ENCODE measurements at regions not wholly inside any gene's neighbourhood (a gene's known extent, or its start where the extent isn't known, plus 50 kb on each side); places are given as distances from the start of the nearest gene placed in this dataset.

DNA sequence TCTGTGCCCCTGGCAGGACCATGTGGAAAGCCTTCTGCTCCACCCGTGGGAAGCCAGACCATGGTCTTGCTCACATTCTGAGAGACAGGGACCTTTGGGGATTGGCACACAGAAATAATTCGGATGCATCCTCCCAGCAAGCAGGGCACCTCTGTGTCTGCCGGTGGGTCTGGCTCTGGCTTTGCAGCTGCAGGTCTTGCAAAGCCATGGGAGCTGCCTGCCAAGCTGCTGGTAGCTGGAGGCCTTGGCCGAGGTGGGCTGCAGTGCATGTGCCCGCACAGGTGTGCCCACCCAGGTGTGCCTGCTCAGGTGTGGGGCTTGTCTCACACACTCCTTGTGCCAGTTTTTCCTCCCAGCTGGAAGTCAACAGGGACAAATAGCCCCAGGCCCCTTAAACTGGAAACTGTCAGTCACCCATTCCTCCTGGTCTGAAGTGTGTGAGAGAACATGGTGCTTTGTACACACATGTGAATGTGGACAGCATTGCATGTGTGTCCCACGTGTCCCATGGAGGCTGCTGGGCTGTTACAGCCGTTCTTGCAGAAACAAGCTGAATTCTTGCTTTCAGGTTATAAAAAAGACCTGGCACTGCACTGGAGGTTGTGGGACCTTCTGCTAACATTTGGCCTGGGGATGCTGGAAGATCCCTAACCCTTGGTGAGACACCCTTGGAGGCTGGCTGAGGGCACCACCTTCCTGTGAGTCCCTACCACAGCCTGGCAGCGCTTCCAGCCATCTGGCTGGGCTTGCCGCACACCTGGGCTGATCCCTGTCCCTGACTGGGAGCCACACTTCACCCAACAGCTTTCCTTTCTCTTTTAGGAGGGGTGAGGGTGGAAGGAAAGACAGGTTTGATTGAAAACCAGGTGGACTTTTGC lies 54.9 kb upstream of the SMOC2 start:
- no peaks in the 10 kb centered on the region for H3K9me3 Mint-ChIP-seq
- TF ChIP-seq, protein P1, sequence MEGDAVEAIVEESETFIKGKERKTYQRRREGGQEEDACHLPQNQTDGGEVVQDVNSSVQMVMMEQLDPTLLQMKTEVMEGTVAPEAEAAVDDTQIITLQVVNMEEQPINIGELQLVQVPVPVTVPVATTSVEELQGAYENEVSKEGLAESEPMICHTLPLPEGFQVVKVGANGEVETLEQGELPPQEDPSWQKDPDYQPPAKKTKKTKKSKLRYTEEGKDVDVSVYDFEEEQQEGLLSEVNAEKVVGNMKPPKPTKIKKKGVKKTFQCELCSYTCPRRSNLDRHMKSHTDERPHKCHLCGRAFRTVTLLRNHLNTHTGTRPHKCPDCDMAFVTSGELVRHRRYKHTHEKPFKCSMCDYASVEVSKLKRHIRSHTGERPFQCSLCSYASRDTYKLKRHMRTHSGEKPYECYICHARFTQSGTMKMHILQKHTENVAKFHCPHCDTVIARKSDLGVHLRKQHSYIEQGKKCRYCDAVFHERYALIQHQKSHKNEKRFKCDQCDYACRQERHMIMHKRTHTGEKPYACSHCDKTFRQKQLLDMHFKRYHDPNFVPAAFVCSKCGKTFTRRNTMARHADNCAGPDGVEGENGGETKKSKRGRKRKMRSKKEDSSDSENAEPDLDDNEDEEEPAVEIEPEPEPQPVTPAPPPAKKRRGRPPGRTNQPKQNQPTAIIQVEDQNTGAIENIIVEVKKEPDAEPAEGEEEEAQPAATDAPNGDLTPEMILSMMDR (IDR thresholded peaks at IDR 0.05; ENCODE audit: unreplicated experiment in 3 of 3), result no peak
- peaks cover 17% of the 10 kb centered on the region for H3K4me1 Mint-ChIP-seq
- H3K4me3 Mint-ChIP-seq, result no peak overlapping the region
- peaks cover 40% of the 10 kb centered on the region for H3K27me3 Mint-ChIP-seq (ENCODE audit: low read depth)
- H3K27ac Mint-ChIP-seq, result no peak overlapping the region
- no peaks in the 10 kb centered on the region for H3K36me3 Mint-ChIP-seq (ENCODE audit: low read depth)

DNA sequence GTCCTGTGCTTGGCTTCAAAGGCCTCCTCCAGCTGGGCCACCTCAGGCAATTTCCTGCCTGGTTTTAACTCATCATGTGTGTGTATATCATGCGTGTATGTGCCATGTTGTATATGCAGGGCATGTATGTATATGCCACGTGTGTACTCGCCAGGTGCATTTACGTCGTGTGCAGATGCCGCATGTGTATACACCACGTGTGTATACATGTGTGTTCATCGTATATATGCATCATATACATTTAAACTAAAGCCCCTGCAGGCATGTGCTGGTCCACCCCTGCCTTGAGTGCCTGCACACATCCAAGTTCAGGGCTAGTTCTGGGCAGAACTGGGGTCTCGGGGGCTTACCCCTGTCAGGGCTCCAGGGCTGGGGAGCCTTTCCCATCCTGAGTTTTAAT lies 54.0 kb upstream of the SMOC2 start:
- no peak overlapping the region for H3K27ac Mint-ChIP-seq
- no peak overlapping the region for H3K4me3 Mint-ChIP-seq
- H3K36me3 Mint-ChIP-seq (ENCODE audit: low read depth), result no peaks in the 10 kb centered on the region
- TF ChIP-seq, protein P1 (IDR thresholded peaks at IDR 0.05; ENCODE audit: unreplicated experiment in 3 of 3), result no peak
- H3K9me3 Mint-ChIP-seq, result no peaks in the 10 kb centered on the region
- peaks cover 37% of the 10 kb centered on the region for H3K27me3 Mint-ChIP-seq (ENCODE audit: low read depth)
- H3K4me1 Mint-ChIP-seq, result peaks cover 17% of the 10 kb centered on the region

DNA sequence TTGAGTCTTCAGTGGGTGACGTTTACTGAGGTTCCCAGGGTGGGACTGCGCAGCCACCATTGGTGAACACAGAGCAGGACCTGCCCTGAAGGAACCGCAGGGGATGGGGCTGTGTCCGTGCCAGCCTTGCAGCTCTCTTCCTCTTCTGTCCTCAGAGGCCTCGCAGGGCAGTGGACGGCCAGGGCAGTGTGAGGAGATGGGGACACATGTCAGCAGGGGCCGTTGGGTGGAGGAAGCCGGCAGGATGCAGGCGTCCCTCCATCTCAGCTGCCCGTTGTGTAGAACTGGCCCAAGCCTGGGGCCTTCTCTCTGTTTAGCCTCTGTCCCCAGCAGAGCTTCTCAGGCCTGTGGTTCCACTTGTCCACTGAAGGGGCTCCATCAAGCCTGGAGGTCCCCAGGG lies 53.6 kb upstream of the SMOC2 start:
- Mint-ChIP-seq H3K4me3 (no peak overlapping the region), H3K9me3 (no peaks in the 10 kb centered on the region), H3K36me3 (ENCODE audit: low read depth) (no peaks in the 10 kb centered on the region), H3K4me1 (peaks cover 17% of the 10 kb centered on the region), H3K27ac (no peak overlapping the region), H3K27me3 (ENCODE audit: low read depth) (peaks cover 37% of the 10 kb centered on the region)
- TF ChIP-seq, protein P1 (IDR thresholded peaks at IDR 0.05; ENCODE audit: unreplicated experiment in 3 of 3), result no peak

DNA sequence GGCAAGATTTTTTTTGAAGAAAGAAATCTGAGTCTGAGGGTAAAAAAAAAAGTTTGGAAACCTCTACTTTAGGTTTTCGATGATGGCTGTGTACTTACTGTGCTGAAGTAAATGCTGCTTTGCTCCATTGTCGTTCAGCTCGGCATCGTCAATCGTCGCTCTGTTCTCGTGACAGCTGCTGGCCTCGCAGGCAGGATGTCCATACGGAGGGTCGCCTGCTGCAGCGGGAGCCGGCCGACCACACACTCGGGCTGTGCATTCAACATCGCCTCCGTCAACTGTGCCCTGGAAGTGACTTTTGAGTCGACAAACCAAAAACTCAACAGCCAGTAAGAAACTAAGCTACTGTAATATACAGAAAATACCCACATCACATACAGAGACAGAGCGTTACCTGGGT lies 53.1 kb upstream of the SMOC2 start:
- Mint-ChIP-seq H3K36me3 (ENCODE audit: low read depth) (no peaks in the 10 kb centered on the region), H3K9me3 (no peaks in the 10 kb centered on the region), H3K27me3 (ENCODE audit: low read depth) (peaks cover 39% of the 10 kb centered on the region), H3K4me3 (no peak overlapping the region), H3K27ac (no peak overlapping the region), H3K4me1 (peaks cover 17% of the 10 kb centered on the region)
- TF ChIP-seq, protein P1 (IDR thresholded peaks at IDR 0.05; ENCODE audit: unreplicated experiment in 3 of 3), result no peak

DNA sequence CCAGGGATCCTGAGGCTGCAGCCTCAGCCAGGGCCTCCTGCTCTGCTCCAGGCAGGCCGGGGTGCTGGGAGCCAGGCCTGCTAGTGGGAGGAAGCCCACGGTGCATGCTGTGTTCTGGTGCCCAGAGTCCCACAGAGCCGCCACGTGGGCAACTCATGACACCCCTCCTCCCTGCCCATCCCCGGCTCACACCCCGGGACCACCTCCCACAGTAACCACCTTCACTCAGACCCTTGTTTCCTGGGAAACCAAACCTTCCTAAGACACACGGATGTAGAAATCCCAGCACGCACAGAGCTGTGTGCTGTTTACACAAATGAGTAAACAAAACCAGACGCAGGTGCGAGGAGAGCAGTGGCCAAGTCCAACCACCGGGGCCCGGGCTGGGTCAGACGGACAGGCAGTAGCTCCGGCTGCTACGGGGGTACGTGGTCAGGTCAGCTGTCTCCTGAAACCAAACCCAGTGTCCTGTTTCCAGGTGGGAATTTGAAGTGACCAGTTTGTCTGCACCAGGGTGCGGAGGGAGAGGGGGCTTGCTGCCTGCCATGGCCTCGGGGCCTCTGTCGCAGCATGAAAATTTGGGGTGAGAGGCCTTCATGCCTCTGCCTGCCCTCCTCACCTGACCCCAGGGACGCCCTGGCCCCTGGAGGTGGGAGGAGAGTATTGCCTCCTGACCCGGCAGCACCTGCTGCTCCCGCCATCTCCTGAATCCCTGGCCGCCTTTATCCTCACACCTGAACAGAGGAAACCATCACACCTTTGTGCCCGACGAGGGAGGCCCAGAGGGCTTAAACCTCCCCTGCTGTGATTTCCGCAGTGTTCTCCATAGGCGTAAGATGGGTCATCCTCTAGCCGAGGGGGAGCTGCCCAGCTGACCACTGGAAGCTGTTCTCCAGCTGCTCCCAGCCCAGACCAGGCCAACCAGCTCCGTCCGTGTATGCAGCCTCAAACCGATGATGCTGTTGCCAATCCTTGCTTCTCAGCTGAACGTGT lies 52.0 kb upstream of the SMOC2 start:
- Mint-ChIP-seq H3K27ac (no peak overlapping the region), H3K9me3 (no peaks in the 10 kb centered on the region), H3K27me3 (ENCODE audit: low read depth) (peaks cover 35% of the 10 kb centered on the region), H3K4me1 (peaks cover 15% of the 10 kb centered on the region), H3K4me3 (no peak overlapping the region), H3K36me3 (ENCODE audit: low read depth) (no peaks in the 10 kb centered on the region)
- TF ChIP-seq, protein P1 (IDR thresholded peaks at IDR 0.05; ENCODE audit: unreplicated experiment in 3 of 3), result no peak
